ENCODE measurements at regions not wholly inside any gene's neighbourhood (a gene's known extent, or its start where the extent isn't known, plus 50 kb on each side); places are given as distances from the start of the nearest gene placed in this dataset.

- no peak for DNase-seq (ENCODE audit: low read depth in 3 of 3)
These were observed 235.8 kb downstream of the EFNB2 start for GRCh38 chr13:106299621-106300020.

DNA sequence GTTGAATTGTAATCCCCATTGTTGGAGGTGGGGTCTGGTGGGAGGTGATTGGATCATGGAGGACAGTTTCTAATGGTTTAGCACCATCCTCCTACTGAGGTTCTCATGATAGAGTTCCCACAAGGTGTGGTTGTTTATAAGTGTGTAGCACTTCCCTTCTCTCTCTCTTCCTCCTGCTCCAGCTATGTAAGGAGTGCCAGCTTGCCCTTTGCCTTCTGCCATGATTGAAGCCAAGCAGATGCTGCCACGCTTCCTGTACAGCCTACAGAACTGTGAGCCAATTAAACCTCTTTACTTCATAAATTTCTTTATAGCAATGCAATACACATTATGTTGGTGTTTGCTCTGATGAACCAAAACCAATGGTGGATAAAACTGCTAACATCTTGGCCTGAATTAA, 238.2 kb downstream of the EFNB2 start:
- DNase-seq (ENCODE audit: low read depth in 3 of 3), result no peak

- no peak for DNase-seq (ENCODE audit: low read depth in 3 of 3)
These were observed 238.7 kb downstream of the EFNB2 start for GRCh38 chr13:106296723-106297122.

- no peak for DNase-seq (ENCODE audit: low read depth in 3 of 3)
These were observed 239.5 kb downstream of the EFNB2 start for GRCh38 chr13:106295971-106296370.

DNA sequence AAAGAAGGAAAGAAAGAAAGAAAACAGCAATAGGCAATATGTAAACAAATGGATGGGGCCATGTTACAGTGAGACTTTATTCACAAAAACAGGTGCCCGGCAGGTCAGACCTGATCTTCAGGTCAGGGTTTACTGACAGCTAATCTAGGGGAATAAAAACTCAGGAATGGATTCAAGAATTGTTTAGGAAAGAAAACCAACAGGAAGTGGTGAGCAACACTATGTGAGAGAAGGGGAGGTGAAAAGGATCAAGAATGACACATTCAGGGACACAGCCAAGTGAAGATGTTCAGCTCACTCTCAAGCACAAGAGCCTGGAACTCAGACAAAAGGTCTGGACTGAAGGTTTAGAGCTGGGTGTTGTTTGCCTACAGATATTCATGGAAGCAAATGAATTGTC, 244.5 kb downstream of the EFNB2 start:
- DNase-seq (ENCODE audit: low read depth in 3 of 3), result no peak

- no peak for DNase-seq (ENCODE audit: low read depth in 3 of 3)
These were observed 248.1 kb downstream of the EFNB2 start for GRCh38 chr13:106287351-106287750.

DNA sequence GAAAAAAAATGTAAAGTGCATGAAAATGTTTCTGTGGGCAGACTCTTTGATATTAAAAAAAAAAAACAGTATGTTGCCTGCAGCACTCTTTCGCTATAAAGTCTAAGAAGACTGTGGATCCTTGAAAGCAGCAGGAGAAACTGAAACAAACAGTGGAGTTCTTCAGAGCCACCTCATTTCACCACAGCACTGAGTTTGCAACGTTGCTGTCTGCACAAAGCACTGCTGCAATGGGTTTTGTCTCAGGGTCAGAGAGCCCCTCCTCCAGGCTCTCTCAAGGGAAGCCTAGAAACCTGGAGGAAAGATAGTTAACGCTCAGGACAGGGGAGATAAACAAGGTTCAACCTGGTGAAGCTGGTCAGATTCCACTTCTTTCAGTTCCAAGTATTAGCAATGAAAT, 248.7 kb downstream of the EFNB2 start:
- no peak for DNase-seq (ENCODE audit: low read depth in 3 of 3)

DNA sequence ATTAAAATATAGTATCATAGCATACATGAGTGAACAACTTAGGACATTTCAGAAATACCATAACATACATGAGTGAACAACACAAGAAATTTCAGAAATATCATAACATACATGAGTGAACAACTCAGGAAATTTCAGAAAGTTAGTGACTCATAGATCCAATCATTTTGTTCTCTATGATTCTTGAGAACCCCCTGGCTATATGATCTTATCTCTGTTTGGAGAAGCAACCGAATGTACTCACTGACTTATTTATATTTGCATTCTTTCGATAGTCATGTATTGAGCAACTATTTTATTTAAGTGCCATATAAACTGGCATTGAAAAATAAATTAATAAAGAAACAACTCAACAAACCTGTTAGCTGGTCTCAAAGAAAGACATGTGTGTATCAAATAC, 251.1 kb downstream of the EFNB2 start:
- no peak for DNase-seq (ENCODE audit: low read depth in 3 of 3)

GRCh38 chr13:106281426-106281825, 254.0 kb downstream of the EFNB2 start:
- DNase-seq (ENCODE audit: low read depth in 3 of 3), result no peak

DNA sequence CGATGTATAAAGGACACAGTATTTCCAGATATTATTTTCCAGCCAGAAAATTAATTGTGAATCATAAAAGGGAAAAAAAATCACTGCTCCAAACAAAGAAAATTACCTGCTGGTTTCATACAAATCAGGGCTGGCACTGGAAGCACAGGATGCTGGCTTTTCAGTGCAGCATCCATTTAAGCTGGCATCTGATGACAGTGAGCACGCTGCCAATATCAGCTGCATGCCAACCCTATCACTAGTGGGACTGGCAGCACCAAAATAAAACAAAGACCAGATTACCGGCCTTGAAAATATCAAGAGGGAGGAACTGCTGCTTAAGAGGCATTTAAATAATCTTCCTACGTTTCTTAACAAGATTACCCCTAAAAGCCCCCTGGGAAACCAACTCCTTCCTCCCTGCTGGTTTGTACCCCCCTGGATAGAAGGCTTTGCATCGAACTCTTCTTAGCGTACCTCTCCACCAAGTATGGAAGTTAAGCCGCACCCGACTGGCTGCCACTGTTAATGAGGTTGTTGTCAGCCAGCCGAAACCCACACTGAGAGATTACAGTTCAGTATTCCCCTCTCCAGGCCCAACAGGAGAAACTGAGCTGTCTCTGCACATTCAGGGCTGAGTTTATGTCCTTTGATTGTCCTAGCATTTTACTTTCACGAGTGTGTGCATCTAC, 257.8 kb downstream of the EFNB2 start:
- DNase-seq (ENCODE audit: low read depth in 3 of 3), result no peak

- DNase-seq (ENCODE audit: low read depth in 3 of 3), result no peak
These were observed 258.6 kb downstream of the EFNB2 start for GRCh38 chr13:106276876-106277275.

DNA sequence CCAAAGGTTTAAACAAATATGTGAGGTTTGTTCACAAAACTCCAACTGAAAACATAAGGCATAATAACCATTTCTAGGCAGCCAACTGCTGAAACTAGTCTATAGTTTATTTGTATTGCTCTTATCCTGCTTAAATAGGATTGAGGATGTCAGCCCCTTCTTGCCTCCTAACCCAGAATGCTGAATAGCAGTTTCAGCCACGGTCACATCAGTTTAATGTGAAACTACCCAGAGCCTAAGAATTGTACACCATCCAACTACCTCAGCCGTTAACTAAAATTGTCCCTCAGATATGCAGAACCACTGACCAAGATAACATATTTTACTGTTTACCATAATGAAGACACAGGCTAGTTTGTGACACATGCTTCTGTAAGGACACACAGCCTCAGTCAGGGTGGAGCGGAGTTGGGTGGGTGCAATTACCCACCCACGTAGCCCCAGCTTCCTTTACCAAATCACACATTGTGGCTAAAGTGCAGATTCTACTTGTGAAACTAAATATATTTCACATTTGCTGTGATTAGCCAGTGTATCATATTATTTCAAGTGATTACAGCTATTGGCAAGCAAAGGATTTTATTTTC, 259.9 kb downstream of the EFNB2 start:
- DNase-seq (ENCODE audit: low read depth in 3 of 3), result no peak

DNA sequence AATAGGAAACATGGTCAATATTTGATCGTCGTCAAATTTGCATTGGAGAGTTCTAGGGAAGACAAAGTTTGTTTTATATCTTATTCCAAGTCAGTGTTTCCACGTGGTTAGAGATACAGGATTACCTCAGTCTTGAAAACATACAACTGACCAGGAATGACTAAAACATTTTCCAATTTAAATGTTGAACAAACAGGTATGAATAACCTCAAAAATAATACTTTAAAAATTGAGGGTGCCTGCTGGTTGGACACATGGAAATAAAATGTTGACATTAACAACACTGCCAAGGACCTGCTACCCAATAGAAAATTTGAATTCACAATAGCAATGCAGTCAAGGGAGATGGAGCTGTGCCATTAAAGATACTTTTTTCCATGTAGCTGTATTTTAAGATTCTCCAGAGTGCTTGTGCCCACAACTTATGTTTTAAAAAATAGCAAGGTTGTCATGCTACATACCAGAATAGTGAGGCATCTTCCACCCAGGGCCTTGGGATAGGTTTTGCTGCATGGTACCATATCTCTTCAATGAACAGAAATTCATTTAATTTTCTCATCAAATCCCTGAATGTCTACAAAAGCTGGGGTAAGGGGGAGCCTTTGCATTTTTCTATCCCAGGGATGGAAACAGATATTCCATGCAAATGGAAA, 260.8 kb downstream of the EFNB2 start:
- DNase-seq (ENCODE audit: low read depth in 3 of 3), result no peak

GRCh38 chr13:106263801-106264200, 271.7 kb downstream of the EFNB2 start:
- no peak for DNase-seq (ENCODE audit: low read depth in 3 of 3)

DNA sequence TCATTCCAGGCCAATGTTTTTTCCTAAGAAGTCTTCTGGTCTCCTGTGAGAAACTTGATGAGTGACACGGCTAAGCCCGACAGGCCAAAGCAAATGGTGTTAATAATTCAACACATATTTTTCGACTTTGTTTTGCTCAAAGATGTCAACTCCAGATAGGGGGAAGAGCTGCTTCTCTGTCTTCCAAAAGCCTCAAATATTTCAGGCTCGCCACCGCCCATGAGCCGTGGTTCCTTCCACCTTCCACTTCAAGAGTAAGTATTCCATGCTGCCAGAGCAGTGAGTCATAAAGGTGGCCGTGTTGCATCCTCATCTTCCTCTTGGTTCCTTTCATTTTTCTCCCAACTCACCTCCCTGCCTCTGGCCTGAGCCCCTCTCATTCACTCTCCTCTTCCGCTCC, 272.6 kb downstream of the EFNB2 start:
- no peak for DNase-seq (ENCODE audit: low read depth in 3 of 3)

- DNase-seq (ENCODE audit: low read depth in 3 of 3), result no peak
These were observed 274.0 kb downstream of the EFNB2 start for GRCh38 chr13:106261450-106261849.

DNA sequence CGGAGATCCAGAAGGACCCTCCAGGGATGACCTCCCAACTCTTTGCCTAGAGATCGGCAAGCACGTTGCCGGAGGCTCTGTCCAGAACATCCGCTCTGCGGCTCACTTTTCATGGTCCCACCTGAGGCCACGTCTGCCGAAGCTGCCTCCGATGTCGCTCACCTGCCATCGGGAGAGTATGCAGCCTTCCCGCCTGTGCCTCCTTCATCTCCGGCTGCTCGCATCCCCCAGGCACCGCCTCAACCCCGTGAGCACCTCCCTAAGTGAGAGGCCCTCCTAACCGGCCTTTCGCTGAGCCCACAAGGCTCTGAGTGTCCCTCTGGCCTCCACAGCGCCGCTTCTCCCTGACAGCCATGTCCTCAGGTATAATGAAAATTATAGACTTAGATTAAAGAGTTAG, 275.1 kb downstream of the EFNB2 start:
- DNase-seq (ENCODE audit: low read depth in 3 of 3), result no peak

- no peak for DNase-seq (ENCODE audit: low read depth in 3 of 3)
These were observed 275.5 kb downstream of the EFNB2 start for GRCh38 chr13:106259928-106260327.

DNA sequence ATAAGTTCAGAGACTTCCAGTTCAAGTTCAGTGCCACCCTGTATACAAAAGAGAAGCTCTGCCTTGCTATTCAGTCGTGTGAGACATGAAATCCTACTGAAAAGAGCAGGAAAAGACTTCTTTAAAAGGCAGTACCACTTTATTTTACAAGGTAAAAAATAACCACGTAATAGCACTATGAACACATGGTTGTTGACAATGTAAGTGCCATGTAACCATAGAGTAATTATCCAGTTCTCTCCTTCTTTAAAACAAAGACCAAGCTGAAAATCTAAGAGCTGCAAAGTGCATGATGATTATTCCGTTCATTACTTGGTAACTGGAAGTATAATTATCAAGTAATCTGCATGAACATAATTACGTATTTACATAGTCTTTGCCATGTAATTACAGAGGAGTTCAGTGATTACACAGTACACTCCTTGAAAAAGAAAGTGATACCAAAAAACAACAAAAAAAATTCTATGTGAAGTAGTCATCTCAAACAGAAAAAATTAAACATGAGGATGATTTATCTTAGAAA, 288.7 kb downstream of the EFNB2 start:
- no peak for DNase-seq (ENCODE audit: low read depth in 3 of 3)

DNA sequence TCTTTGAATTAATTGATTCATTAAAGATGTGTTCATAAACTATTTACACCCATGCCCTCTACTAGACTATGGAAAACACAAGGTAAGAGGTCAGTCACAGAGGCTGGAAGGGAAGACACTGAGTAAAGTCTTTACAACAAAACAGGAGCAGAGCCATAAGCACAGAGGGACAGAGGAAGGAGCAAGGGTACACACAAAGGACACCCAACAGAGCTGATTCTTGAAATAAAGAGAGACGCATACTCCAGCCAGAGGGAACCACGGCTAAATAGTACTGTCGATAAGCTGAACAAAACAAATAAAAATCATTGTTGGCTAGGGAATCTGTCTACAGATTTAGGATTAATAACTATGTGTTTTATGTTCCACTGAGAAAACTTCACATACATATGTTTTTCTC, 289.2 kb downstream of the EFNB2 start:
- DNase-seq (ENCODE audit: low read depth in 3 of 3), result no peak

GRCh38 chr13:106243011-106243565, 292.4 kb downstream of the EFNB2 start:
- DNase-seq (ENCODE audit: low read depth in 3 of 3), result no peak

DNA sequence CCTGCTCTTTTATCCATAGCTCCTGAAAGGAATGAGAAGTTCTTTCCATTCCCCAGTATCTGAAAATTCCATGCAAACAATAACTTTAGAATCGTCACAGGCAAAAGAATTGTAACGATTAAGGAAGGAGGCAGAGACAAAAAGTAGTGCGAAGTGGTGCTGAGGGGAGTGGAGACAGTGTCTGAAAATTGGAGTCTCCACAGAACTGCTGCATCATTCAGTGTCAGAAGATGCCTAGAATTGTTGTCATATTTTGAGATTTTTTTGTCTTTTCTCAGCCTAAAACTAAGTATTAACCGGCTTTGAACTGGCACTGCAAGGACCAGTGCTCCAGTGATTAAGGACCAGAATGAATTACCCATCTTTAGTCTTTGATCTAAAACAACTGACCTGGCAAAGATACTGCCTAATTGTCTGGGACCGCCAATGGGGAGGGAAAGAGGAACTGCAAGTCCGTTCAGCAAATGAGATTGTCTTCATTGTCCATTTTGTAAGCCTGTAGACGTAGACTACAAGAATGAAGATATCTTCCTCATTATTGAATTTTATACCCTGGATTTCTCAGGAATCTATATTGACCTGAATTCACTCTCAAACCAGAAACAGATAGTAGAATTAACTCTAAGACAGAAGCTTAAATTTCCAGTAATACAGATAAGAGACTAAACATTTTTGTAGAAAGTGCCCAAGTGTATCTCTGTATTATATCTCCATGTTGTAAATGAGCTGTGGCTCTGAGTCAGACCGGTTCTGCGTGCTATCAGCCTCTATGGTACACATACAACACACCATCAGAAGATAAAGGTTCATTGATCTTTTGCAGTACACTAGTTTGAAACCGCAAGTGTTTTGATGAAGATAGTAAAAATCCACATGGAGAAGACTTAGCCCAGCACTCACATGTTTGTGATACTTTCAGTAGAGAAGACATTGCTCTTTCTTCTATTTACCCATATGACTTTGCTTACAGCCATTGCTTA, 293.2 kb downstream of the EFNB2 start:
- no peak for DNase-seq (ENCODE audit: low read depth in 3 of 3)

All from stimulated activated CD4-positive, alpha-beta T cell treated with anti-CD3 and anti-CD28 coated beads, TNF-alpha, amount 100 ng/mL, for 48 hours (primary cell).